ENCODE measurements at regions not wholly inside any gene's neighbourhood (a gene's known extent, or its start where the extent isn't known, plus 50 kb on each side); places are given as distances from the start of the nearest gene placed in this dataset.

- no peak for DNase-seq
Measured at GRCh38 chr20:7248281-7249201, 481.1 kb downstream of the BMP2 start.

- DNase-seq = no peak
Measured at GRCh38 chr20:7250337-7250736, 482.9 kb downstream of the BMP2 start.

GRCh38 chr20:7257099-7257498 lies 489.6 kb downstream of the BMP2 start:
- no peak for DNase-seq

GRCh38 chr20:7257692-7258466 lies 490.4 kb downstream of the BMP2 start:
- DNase-seq = no peak

- no peak for DNase-seq
Measured at GRCh38 chr20:7262803-7263202, 495.3 kb downstream of the BMP2 start.

GRCh38 chr20:7264137-7264536 lies 496.7 kb downstream of the BMP2 start:
- DNase-seq = no peak

- DNase-seq = no peak
Measured at GRCh38 chr20:7269452-7269851, 502.0 kb downstream of the BMP2 start.

- DNase-seq = no peak
Measured at GRCh38 chr20:7272512-7272911, 505.0 kb downstream of the BMP2 start.

GRCh38 chr20:7274870-7275269 lies 507.4 kb downstream of the BMP2 start:
- DNase-seq = no peak

GRCh38 chr20:7275645-7276237 lies 508.3 kb downstream of the BMP2 start:
- DNase-seq = no peak

GRCh38 chr20:7285918-7286556 lies 518.6 kb downstream of the BMP2 start:
- DNase-seq = peak in 51 of 56 donors; percentile 1 to 88 (median 51)

GRCh38 chr20:7291323-7291943 lies 523.9 kb downstream of the BMP2 start:
- DNase-seq = no peak

- DNase-seq = no peak
Measured at GRCh38 chr20:7291946-7292345, 524.5 kb downstream of the BMP2 start.

- no peak for DNase-seq
Measured at GRCh38 chr20:7294816-7295360, 527.4 kb downstream of the BMP2 start.

GRCh38 chr20:7301807-7302206 lies 534.3 kb downstream of the BMP2 start:
- no peak for DNase-seq

GRCh38 chr20:7302250-7302649 lies 534.8 kb downstream of the BMP2 start:
- DNase-seq = no peak

GRCh38 chr20:7305976-7306375 lies 538.5 kb downstream of the BMP2 start:
- no peak for DNase-seq

GRCh38 chr20:7308163-7308562 lies 540.7 kb downstream of the BMP2 start:
- no peak for DNase-seq

- DNase-seq = no peak
Measured at GRCh38 chr20:7313047-7313446, 545.6 kb downstream of the BMP2 start.

- DNase-seq = no peak
Measured at GRCh38 chr20:7323957-7324356, 556.5 kb downstream of the BMP2 start.

- DNase-seq = no peak
Measured at GRCh38 chr20:7327810-7328209, 560.3 kb downstream of the BMP2 start.

Measured in nucleus accumbens (tissue), 56 donors.